HFFc6 (cell line): ENCODE measurements at regions not wholly inside any gene's neighbourhood (a gene's known extent, or its start where the extent isn't known, plus 50 kb on each side); places are given as distances from the start of the nearest gene placed in this dataset.

ENCODE experiments used
- DNase-seq: peaks from one replicate; pipeline ENCODE4 v3.0.0-alpha.2; 2018
- H3K27ac Mint-ChIP-seq: 2 replicates; pipeline ENCODE4 v1.8.0; 2020; ENCODE audit warnings: mild to moderate bottlenecking, mixed read lengths
- H3K27me3 Mint-ChIP-seq: 2 replicates; pipeline ENCODE4 v1.8.0; 2021; ENCODE audit warnings: mild to moderate bottlenecking, moderate library complexity, mixed read lengths; ENCODE audit not compliant: insufficient read depth
- H3K36me3 Mint-ChIP-seq: 2 replicates; pipeline ENCODE4 v1.8.0; 2021; ENCODE audit warnings: low read depth, mixed read lengths
- H3K4me1 Mint-ChIP-seq: 2 replicates; pipeline ENCODE4 v1.8.0; 2020; ENCODE audit warnings: low read depth, mixed read lengths
- H3K4me3 Mint-ChIP-seq: 2 replicates; pipeline ENCODE4 v1.8.0; 2020; ENCODE audit warnings: mild to moderate bottlenecking, moderate library complexity, mixed read lengths
- H3K9me3 Mint-ChIP-seq: 2 replicates; pipeline ENCODE4 v1.8.0; 2020; ENCODE audit warnings: mild to moderate bottlenecking, mixed read lengths
- TF ChIP-seq, protein P1 (sequence below): fragments of 200-600 bp; sonication (generic); IDR thresholded peaks from 2 replicates; pipeline ENCODE4 v1.5.0; 2021; ENCODE audit warnings: antibody characterized with exemption, mild to moderate bottlenecking

DNA sequence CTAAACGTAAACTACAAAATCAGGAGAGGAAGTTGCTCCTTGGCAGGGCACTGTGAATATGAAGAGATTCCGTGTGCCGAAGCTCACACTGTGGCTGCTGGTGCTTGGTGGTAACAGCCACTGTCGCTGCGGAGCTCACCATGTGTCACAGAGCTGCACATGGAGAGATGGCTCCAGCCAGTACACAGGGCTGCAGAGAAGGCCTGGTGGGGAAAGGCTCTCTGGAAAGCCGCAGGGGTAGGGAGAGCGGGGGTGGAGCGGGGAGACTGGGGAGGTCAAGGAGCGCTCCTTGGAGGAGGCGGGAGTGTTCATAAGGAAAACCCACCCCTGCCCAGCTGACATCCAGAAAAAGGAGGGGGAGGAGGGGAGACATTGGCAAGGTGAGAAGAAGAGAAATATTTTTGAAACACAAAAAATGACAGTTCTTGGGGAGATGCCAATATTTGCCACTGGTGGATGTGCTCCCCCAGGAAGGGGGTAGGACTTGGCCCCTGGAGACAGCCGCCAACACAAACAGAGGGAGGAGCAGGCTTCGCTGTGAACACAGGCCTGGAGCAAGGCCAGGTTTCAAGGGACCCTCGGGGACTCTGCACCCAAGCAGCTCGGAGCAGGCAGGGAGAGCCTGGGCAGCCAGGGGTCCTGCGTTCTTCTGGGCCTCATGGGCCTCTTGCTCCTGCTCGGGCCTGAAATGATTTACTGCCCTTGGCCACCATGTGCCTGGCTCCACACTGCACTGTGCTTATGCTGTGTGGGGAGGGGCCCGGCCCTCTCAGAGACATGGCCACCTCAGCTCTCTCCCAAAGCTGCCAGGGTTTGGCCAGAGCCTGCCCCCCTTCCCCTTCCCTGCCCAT lies 102.6 kb upstream of the GLI2 start:
- DNase-seq: no peak
- peaks cover 10% of the 10 kb centered on the region for H3K9me3 Mint-ChIP-seq
- H3K4me1 Mint-ChIP-seq: peaks cover 28% of the 10 kb centered on the region
- TF ChIP-seq, protein P1, sequence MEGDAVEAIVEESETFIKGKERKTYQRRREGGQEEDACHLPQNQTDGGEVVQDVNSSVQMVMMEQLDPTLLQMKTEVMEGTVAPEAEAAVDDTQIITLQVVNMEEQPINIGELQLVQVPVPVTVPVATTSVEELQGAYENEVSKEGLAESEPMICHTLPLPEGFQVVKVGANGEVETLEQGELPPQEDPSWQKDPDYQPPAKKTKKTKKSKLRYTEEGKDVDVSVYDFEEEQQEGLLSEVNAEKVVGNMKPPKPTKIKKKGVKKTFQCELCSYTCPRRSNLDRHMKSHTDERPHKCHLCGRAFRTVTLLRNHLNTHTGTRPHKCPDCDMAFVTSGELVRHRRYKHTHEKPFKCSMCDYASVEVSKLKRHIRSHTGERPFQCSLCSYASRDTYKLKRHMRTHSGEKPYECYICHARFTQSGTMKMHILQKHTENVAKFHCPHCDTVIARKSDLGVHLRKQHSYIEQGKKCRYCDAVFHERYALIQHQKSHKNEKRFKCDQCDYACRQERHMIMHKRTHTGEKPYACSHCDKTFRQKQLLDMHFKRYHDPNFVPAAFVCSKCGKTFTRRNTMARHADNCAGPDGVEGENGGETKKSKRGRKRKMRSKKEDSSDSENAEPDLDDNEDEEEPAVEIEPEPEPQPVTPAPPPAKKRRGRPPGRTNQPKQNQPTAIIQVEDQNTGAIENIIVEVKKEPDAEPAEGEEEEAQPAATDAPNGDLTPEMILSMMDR: no peak
- no peak overlapping the region for H3K27ac Mint-ChIP-seq
- H3K4me3 Mint-ChIP-seq: no peak overlapping the region
- peaks cover 7% of the 10 kb centered on the region; the same call in 1 of the 2 replicates for H3K36me3 Mint-ChIP-seq
- peaks cover 4% of the 10 kb centered on the region for H3K27me3 Mint-ChIP-seq

GRCh38 chr2:120634533-120634932 lies 101.1 kb upstream of the GLI2 start:
- peaks cover 28% of the 10 kb centered on the region for H3K4me1 Mint-ChIP-seq
- no peaks in the 10 kb centered on the region for H3K9me3 Mint-ChIP-seq
- no peak overlapping the region for H3K4me3 Mint-ChIP-seq
- H3K27me3 Mint-ChIP-seq: peaks cover under 1% of the 10 kb centered on the region; the same call in 1 of the 2 replicates
- H3K27ac Mint-ChIP-seq: no peak overlapping the region
- TF ChIP-seq, protein P1: no peak
- DNase-seq: no peak
- peaks cover 5% of the 10 kb centered on the region; the same call in 1 of the 2 replicates for H3K36me3 Mint-ChIP-seq

GRCh38 chr2:120635146-120635545 lies 100.5 kb upstream of the GLI2 start:
- Mint-ChIP-seq H3K9me3 (no peaks in the 10 kb centered on the region), H3K27me3 (no peaks in the 10 kb centered on the region; the same call in 1 of the 2 replicates), H3K27ac (no peak overlapping the region), H3K4me1 (peaks cover 28% of the 10 kb centered on the region), H3K36me3 (peaks cover 5% of the 10 kb centered on the region), H3K4me3 (no peak overlapping the region)
- no peak for DNase-seq
- TF ChIP-seq, protein P1: no peak

GRCh38 chr2:120637847-120638246 lies 97.8 kb upstream of the GLI2 start:
- Mint-ChIP-seq H3K27me3 (no peaks in the 10 kb centered on the region; the same call in none of the 2 replicates), H3K4me1 (peaks cover 32% of the 10 kb centered on the region), H3K9me3 (peaks cover 11% of the 10 kb centered on the region), H3K27ac (no peak overlapping the region), H3K36me3 (peaks cover 16% of the 10 kb centered on the region), H3K4me3 (no peak overlapping the region)
- TF ChIP-seq, protein P1: no peak
- no peak for DNase-seq

GRCh38 chr2:120638450-120638849 lies 97.2 kb upstream of the GLI2 start:
- H3K9me3 Mint-ChIP-seq: peaks cover 11% of the 10 kb centered on the region
- H3K36me3 Mint-ChIP-seq: peaks cover 16% of the 10 kb centered on the region
- H3K4me3 Mint-ChIP-seq: no peak overlapping the region
- H3K27ac Mint-ChIP-seq: no peak overlapping the region
- no peak for DNase-seq
- H3K4me1 Mint-ChIP-seq: peaks cover 32% of the 10 kb centered on the region
- no peaks in the 10 kb centered on the region; the same call in none of the 2 replicates for H3K27me3 Mint-ChIP-seq
- TF ChIP-seq, protein P1: no peak
